Breast epithelium (tissue), 3 donors: ENCODE measurements at regions not wholly inside any gene's neighbourhood (a gene's known extent, or its start where the extent isn't known, plus 50 kb on each side); places are given as distances from the start of the nearest gene placed in this dataset.

ENCODE experiments used
- POLR2A ChIP-seq: fragments of 450-650 bp; IDR thresholded peaks from one replicate; pipeline ENCODE4 v1.6.1; 2016; ENCODE audit warnings: antibody characterized with exemption, mild to moderate bottlenecking, moderate library complexity
- POLR2AphosphoS5 ChIP-seq, 3 donors: sonication (generic); formaldehyde crosslinking; IDR thresholded peaks; one replicate each; pipeline ENCODE4 v1.6.1; 2017; ENCODE audit warnings: antibody characterized with exemption in 3 of 3
- TF ChIP-seq, protein P1 (sequence below), 3 donors: fragments of 450-650 bp; IDR thresholded peaks; one replicate each; pipeline ENCODE4 v1.5.1; 2016 to 2017; ENCODE audit warnings: antibody characterized with exemption in 3 of 3, mild to moderate bottlenecking in 3 of 3, moderate library complexity in 3 of 3

DNA sequence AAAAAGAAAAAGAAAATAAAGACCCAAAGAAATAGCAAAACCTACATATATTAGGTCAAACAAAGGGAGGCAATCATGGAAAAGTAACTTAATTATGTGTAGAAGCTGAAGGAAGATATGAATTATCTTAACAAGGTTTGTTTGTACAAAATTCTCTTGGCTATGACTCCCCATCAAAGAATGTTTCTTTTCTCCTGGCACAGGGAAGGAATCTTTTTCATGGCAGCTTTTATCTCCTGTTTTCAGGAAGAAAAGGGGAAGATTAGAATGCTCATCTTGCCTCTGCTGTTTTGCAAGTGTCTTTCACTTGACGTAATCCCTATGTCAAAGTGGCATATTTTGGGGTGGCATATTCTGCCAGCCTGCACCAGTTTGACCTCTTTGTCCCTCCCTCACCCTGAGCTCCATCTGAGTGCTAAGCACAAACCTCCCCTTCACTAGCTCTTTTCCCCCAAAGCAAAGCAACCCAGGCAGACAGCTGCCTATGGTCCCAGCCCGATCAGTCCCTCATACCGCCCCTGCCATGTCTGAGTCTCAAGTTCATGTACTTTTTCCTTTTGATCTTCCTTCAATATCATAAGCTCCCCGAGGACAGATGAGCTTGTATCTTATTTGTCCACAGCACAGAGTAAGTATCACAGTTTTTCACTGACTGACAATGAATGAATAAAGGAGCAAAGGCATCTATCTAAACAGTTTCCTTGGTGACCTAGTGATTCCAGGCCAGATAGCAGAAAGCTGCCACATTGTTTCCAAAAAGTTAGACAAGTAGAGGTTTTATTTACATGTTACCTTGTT is 242.8 kb upstream of the ANKRD55 start:
- TF ChIP-seq, protein P1, sequence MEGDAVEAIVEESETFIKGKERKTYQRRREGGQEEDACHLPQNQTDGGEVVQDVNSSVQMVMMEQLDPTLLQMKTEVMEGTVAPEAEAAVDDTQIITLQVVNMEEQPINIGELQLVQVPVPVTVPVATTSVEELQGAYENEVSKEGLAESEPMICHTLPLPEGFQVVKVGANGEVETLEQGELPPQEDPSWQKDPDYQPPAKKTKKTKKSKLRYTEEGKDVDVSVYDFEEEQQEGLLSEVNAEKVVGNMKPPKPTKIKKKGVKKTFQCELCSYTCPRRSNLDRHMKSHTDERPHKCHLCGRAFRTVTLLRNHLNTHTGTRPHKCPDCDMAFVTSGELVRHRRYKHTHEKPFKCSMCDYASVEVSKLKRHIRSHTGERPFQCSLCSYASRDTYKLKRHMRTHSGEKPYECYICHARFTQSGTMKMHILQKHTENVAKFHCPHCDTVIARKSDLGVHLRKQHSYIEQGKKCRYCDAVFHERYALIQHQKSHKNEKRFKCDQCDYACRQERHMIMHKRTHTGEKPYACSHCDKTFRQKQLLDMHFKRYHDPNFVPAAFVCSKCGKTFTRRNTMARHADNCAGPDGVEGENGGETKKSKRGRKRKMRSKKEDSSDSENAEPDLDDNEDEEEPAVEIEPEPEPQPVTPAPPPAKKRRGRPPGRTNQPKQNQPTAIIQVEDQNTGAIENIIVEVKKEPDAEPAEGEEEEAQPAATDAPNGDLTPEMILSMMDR (IDR thresholded peaks at IDR 0.05): no peak
- TF ChIP-seq POLR2A: no peak
- no peak for TF ChIP-seq POLR2AphosphoS5 (IDR thresholded peaks at IDR 0.05)
